HG03457 (cell line): ENCODE measurements at regions not wholly inside any gene's neighbourhood (a gene's known extent, or its start where the extent isn't known, plus 50 kb on each side); places are given as distances from the start of the nearest gene placed in this dataset.

Experiments used
- ATAC-seq: cut with Tn5 transposase; IDR thresholded peaks from one replicate; pipeline ENCODE4 v1.9.1; 2021; ENCODE audit warnings: moderate number of reproducible peaks; ENCODE audit not compliant: unreplicated experiment

GRCh38 chr16:85461814-85462713 lies 151.1 kb upstream of the GSE1 start:
- no peak for ATAC-seq

- no peak for ATAC-seq
These were observed 150.2 kb upstream of the GSE1 start for GRCh38 chr16:85462714-85463611.

- ATAC-seq: no peak
These were observed 149.3 kb upstream of the GSE1 start for GRCh38 chr16:85463672-85464382.

- no peak for ATAC-seq
These were observed 148.5 kb upstream of the GSE1 start for GRCh38 chr16:85464383-85465305.

GRCh38 chr16:85465328-85466303 lies 147.5 kb upstream of the GSE1 start:
- no peak for ATAC-seq

- no peak for ATAC-seq
These were observed 146.8 kb upstream of the GSE1 start for GRCh38 chr16:85466304-85466700.

- ATAC-seq: no peak
These were observed 146.1 kb upstream of the GSE1 start for GRCh38 chr16:85466989-85467388.

GRCh38 chr16:85469929-85470590 lies 143.1 kb upstream of the GSE1 start:
- no peak for ATAC-seq

GRCh38 chr16:85470873-85471272 lies 142.2 kb upstream of the GSE1 start:
- ATAC-seq: no peak

GRCh38 chr16:85471469-85472431 lies 141.4 kb upstream of the GSE1 start:
- no peak for ATAC-seq

GRCh38 chr16:85472514-85472913 lies 140.6 kb upstream of the GSE1 start:
- ATAC-seq: no peak

- ATAC-seq: no peak
These were observed 139.8 kb upstream of the GSE1 start for GRCh38 chr16:85473323-85473722.

GRCh38 chr16:85473909-85474620 lies 139.1 kb upstream of the GSE1 start:
- ATAC-seq: no peak

GRCh38 chr16:85474621-85475217 lies 138.4 kb upstream of the GSE1 start:
- no peak for ATAC-seq

- ATAC-seq: no peak
These were observed 137.9 kb upstream of the GSE1 start for GRCh38 chr16:85475233-85475632.

- no peak for ATAC-seq
These were observed 137.3 kb upstream of the GSE1 start for GRCh38 chr16:85475691-85476300.
